IPS-11a (cell line): ENCODE measurements at regions not wholly inside any gene's neighbourhood (a gene's known extent, or its start where the extent isn't known, plus 50 kb on each side); places are given as distances from the start of the nearest gene placed in this dataset.

Experiments
- H3K4me3 ChIP-seq: one replicate; pipeline ENCODE4 v1.5.1; 2013; ENCODE audit warnings: low read depth, low read length, control low read depth

DNA sequence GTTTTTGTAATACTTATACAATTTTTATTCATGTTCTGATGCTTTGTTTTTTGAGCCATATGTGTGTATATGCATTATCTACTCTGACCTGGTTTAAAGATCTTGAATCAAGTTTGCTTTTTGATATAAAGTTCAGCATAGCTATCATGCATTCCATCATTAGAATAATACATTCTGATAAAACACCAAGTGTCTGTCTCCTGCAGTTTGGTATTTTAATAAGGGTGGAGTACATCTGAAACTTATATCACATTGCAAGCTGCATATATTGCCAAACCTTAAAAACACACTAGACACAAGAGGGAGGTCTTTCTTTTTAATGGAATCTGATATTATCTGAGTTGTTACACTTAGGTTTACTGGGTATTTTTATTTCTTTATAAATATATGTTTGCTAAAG is 102.8 kb upstream of the ADAMTSL1 start:
- H3K4me3 ChIP-seq, result no peak overlapping the region

DNA sequence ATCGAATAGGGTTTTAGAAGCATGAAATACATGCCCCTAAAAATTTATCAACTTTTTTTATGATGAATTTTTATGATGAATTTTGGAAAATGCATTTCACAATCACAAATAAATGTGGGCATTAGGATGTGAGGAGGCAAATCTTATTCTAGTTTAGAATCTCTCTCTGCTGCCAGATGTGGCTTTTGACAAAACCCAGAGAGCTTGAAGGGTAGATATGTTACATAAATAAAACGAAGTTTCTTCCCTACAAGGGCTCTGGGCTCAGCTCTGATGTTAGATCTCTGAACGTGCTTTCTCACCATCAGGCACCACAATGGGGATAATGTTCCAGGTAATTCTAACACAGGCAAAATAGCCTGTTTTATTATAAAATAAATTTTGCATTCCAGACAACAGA is 102.3 kb upstream of the ADAMTSL1 start:
- no peak overlapping the region for H3K4me3 ChIP-seq

DNA sequence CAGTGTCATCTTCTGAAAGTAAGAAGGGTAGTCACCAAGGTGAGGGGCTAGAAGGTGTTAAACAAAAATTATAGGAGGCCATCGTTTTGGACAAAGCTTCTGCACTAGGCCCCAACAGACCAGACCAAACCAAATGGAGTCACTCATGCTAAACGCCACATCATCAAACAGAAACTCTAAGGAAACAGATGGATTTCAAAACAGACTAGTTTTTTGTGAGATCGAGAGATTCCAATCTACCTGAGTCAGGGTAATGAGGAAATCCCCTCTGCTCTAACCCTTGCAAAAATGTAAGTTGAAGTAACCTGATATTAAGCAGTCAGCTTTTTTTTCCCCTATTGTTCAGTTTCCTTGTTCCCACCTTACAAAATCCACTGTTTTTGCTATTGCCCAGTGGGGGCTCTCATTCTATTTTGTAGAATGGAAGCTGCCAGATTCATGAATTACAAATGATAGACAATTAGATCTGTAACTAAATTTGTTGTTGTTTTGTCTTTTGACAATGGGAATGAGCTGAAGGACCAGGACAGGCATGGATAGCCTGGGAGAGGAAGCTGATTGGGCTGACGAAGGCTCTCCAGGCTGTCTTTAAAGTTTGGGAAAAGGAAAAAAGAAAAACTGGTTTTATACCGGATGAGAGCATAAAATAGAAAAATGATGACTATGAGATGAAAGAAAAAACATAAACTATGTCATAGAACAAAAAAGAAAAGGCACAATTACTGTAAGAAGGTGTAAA is 94.7 kb upstream of the ADAMTSL1 start:
- H3K4me3 ChIP-seq, result no peak overlapping the region

DNA sequence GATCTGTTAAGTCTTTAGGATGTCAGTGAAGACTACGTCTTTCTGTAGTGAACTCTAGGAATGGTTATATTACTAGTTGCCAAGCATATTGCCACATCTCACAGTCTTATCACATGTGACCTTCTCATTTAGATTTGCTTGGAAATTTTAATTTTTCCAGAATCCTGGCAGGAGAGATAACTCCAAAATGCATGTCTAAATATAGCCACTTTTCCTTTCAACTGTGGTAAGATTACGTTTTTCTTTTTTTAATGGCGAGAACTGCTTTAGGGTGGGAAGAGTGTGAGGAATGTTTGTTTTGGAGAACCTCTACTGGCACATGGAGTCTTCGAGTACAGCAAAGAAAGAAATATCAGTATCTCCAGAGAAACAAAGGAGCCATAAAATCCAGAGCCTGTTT is 91.7 kb upstream of the ADAMTSL1 start:
- H3K4me3 ChIP-seq, result no peak overlapping the region

DNA sequence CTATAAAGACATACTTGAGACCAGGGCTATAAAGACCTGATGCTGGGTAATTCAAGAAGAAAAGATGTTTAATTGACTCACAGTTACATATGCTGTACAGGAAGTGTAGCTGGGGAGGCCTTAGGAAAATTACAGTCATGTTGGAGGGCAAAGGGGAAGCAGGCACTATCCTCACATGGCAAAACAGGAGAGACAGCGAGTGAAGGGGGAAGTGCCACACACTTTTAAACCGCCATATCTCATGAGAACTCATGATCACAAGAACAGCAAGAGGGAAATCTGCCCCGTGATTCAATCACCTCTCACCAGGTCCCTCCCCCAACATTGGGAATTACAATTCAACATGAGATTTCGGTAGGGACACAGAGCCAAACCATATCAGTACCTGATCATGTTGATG is 89.9 kb upstream of the ADAMTSL1 start:
- H3K4me3 ChIP-seq, result no peak overlapping the region

DNA sequence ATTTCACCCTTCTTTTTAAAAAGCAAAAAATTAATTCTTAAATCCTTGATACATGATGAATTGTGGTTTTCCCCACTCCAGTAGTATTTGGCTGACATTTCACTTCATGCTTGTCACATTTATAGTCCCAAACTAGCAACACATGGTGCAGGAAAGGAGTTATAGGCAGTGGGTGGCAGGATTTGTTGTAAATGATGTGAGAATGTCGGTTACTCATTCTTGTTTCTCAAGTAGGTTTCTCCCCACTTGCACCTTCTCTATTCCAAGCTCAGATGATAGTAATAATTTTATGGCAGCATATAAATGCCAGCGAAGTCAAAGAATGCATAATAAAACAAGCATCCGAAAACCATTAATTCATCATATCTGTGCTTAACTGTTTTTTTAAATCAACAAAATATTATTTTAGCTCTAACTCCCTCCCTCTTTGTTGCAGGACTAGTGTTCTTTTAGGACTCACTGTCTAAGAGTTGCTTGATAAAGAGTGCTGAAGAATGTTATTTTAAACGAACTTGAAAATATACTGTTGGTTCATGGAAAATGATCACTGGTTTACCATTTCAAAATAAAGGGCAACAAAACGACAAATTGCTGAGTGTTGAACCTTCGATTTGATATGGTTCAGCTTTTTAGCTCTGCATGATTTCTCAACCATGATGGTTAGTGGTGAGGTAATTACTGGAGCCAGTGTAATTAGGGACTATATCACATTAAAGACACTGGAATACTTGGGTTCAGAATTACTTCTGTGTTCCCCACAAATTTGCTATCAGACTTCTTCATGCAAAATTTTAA is 88.1 kb upstream of the ADAMTSL1 start:
- H3K4me3 ChIP-seq, result no peak overlapping the region

DNA sequence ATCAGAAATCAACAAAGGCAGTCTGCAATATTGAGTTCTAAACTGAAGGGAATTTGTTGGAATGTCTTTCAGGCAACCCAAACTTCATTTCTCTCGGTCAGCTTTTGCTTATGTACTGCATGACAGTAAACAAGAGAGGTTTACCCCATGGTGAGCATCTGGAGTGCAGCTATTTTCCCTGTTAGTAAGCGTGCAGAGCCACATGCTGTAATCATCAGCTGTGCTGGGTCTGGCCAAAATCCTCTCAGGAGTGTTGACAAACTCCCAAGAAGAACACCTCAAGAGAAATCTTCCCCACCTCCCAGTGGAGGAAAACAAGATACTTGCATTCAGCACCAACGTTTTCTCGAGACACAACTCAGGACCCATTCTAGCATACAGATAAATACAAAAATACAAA is 83.6 kb upstream of the ADAMTSL1 start:
- H3K4me3 ChIP-seq, result no peak overlapping the region

DNA sequence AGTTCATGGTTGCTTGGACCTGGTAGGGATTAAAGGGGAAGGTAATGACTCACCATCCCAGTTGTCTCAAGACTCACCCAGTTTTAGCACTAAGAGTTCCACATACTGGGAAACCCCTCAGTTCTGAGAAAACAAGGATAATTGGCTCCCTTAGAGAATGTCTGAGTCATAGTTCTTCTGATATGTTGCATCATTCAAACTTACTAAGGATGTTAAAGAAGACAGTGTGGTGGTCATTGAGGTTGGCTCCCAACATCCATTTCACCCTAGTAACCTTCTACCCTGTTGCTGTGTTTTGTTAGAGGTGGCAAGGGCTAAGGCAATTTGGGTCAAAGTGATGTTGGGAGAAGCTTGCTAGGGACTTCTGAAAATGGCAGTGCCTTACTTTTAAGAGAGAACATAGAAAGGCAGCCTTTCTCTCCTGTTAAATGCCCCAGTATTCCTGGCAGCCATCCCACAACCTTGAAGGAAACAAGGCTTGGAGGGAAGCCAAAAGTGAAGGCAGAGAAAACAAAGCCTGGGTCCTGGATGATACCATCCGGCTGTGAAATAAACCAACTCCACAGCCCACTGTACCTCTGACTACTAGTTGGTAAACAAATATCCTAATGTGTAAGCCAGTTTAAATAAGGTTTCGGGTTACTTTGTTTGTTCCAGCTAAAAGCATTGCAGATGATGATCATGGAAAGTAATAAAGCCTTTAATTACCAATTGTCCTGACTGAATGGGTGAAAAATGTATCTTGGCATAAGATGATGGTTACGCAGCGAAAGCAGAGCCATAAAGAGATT is 80.4 kb upstream of the ADAMTSL1 start:
- no peak overlapping the region for H3K4me3 ChIP-seq

DNA sequence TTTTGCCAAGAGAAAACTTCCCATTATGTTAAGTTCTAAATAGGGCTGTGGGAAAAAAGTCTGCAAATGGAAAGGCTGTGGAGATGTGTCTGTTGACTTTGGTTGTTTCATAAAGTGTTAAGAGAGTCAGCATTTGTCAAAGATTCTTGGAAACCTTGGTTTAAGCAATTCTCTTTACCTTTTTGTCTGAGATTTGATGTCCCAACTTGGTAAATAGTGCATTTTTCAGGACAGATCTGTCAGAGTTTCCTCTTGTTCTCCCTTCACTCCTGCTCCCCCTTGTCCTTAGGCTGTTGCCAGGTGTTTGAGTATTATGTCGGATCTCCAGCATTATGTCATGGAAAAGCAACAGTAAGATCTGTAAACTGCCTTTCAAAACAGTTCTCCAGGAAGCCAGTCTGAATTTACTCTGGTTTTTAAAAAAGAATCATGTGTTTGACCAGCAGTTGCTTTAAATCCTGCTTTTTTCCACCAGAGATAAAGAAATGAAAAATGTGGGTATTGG is 79.1 kb upstream of the ADAMTSL1 start:
- H3K4me3 ChIP-seq, result no peak overlapping the region

DNA sequence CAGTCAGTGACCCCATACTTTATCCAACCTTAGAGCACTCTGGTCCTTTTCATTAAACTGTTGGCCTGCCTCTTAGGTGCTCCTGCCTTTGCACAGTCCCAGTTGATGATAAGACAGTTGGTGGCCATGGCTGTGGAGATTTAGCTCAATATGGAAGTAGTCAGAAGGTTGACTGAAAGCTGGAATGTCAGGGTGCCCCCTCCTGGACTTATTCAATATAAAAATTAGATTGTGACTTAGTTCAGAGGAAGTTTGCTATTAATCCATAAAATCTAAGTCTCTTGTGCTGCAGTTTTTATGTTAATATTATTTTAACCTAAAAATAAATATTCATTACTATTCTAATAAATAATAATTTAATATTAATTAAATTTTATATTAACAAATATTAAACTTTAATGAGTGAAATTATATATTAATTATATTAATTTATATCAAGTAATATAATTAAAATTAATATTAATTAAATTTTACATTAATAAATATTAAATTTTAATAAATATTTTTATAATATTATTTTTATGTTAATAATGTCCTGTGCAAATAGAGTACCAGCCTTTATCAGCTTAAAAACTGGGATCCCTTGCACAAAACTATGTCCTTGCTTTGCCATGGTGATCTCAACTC is 77.7 kb upstream of the ADAMTSL1 start:
- no peak overlapping the region for H3K4me3 ChIP-seq

DNA sequence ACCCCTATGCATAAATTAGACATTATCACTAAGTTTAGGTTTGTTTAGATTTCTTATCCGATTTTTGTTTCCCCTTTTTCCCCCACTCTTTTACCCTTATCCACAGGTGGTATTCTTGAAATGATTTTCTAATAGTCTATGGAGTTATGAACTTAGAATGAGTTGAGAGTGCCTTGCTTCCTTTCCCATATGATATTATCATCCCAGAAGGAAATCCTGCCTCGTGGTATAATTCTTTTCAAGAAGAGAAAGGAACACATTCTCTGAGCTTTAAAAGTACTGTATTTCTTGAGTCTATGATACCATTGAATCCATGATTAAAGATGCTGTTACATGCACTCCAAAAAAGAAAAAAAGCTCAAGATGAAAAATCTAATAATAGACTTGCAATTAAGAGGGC is 76.9 kb upstream of the ADAMTSL1 start:
- no peak overlapping the region for H3K4me3 ChIP-seq

DNA sequence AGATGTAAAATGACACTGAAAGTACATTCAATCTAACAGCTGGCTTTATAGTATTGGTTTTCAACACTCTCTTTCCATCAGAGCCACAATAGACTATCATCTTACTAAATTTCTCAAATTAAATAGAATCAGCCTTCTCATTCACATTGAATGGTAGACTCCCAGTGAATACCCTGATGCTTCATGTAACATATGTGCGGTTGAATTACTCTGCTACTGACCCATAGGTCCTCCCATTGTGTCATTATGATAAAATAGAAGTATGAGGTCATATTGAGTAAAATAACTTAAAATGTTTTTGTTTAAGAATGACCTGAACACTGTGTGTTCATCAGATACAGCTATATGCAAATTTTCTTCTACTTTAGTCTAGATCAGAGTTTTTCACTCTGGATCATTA is 75.9 kb upstream of the ADAMTSL1 start:
- H3K4me3 ChIP-seq, result no peak overlapping the region

DNA sequence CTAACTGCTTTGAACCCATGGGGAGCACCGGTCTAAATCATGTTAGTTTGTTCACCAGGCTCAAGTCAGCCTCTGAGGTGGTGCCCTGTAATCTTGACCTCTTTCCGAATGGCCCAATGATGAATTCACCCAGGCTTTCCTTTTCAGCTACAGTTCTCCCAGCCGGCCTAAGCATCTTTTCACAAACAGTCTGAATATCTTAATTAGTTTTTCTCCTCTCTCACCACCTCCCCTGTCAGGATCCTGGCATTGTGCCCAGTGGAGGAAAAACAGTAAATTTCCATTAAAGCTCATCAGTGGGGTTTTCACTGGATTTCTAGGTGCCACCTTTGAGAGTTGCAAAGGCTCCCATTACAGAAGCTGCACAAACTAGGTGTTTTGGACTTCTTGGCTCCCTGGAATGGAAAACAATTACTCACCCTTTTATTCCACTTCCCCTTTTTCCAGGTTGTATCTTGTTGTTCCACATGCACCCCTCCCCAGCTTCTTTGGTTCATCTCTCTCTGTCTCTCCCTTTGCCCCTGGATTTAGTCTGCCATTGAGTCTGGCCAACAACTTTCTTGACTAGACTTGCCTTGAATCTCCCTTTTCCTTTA is 69.4 kb upstream of the ADAMTSL1 start:
- H3K4me3 ChIP-seq, result no peak overlapping the region

DNA sequence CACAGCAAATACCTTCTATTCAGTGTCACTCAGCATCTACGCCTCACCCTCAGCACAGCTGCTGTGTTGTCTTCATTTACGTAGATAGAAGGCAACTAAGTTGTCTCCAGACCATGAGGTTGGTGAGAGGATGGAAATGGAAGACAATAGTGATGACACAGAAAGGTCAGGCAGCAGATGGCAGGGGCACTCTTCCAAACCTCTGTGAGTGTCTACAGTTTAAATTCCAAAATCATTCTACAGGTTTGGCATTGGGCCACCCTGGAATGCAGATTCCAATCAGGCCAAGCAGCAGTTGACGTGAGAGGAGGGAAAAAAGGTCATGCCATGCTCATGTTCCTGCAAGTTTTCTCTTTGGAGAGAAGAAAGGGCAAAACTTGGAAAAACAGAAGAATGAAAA is 68.7 kb upstream of the ADAMTSL1 start:
- no peak overlapping the region for H3K4me3 ChIP-seq

DNA sequence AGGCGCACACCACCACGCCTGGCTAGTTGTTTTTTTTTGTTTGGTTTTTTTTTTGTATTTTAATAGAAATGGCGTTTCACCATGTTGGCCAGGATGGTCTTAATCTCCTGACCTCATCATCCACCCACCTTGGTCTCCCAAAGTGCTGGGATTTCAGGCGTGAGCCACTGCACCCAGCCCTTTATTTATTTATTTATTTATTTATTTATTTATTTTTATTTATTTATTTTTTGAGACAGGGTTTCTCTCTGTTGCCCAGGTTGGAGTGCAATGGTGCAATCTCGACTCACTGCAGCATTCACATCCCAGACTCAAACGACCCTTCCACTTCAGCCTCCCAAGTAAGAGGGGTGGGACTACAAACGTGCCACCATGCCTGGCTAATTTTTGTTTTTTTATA is 63.0 kb upstream of the ADAMTSL1 start:
- no peak overlapping the region for H3K4me3 ChIP-seq

DNA sequence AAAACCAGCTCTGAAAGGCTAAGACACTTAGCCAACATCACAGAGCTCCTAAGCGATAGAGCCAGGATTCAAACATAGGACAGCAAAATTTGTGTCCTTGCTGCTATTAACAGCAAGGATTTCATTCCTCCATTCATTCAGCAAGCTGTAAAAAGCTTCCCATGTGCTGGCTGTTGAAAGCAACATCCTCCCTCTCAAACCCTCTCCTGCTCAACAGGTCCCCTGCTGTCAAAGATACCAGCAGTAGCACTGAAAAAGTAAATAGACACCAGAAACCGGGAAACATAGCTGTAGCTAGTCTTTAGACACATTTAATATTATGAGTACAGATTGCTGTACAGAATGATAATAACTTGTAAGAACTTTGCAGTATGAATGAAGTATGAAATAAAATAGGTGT is 52.6 kb upstream of the ADAMTSL1 start:
- no peak overlapping the region for H3K4me3 ChIP-seq

DNA sequence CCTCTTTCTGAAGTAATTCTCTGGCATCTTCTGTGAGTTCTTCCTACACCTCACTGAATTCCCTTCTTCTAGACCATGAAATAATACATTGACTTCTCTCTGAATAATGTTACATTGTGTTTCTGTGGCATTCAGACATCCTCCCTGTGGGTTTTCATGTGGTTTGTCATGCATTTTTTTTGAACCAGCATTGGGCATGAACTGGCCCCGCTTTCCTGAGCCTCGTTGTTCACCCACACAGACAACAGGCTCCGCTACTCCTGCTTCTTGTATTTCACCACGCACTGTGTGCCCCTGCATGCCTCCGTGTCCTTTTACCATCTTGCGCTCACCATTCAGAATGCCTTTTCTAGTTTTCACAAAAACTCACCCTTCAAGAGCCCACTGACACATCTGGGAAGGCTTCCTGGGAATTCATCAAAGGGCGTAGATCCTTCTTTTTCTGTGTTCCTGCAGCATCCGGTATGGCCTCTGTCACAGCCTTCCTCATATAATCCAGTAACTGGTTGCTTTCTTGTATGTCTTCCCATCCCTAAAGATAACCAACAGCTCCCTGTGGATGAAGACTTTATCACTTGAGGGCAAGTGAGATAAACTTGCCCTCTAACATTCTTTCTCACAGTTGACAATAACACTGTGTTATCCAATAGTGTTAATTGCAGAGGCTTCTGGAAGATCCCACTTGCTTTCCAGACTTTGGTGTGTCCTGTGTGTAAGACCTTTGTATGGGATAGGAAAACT is 51.5 kb upstream of the ADAMTSL1 start:
- no peak overlapping the region for H3K4me3 ChIP-seq

DNA sequence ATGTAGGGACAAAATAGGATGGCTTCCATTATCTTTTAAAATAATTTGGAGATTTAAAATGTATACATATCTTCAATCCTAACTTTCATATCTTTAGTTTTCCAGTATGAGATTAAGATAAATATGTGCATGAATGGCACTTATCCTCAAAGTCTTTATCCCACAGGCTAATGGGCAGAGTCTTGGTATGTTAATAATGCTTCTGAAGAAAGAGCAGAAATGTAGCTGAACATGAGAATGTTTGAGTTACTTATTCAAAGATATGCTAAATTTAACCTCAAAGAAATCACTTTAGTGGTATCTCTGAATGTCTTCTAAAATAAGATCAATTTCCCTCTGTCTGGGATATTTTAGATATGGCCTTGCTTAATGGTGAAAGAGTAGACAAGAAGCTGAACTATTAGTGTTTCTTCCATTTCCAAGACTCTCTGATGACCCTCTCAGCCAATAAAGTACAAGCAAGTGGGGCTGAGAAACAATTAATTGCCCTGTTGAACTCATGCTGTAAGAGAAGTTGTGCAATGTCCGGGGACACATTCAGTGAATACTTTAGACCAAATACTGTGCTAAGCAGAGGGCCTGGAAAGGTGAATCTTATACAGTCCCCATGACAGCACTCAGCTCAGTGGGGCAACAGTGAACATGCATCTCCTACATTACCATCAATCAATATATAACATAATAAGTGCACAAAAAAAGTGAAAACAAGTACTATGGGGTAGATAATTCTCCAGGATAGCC is 50.0 kb upstream of the ADAMTSL1 start:
- H3K4me3 ChIP-seq, result no peak overlapping the region
